Suppressor macrophage (primary cell): ENCODE measurements at regions not wholly inside any gene's neighbourhood (a gene's known extent, or its start where the extent isn't known, plus 50 kb on each side); places are given as distances from the start of the nearest gene placed in this dataset.
"Not testable (repeated sequence)": the region's sequence is repeated elsewhere in the genome, so short reads cannot be mapped to it uniquely, and the experiment has no call there.

Source experiments
- DNase-seq, 4 experiments: peaks; one replicate each; pipeline ENCODE4 v3.0.0-alpha.2; 2020 to 2022

DNA sequence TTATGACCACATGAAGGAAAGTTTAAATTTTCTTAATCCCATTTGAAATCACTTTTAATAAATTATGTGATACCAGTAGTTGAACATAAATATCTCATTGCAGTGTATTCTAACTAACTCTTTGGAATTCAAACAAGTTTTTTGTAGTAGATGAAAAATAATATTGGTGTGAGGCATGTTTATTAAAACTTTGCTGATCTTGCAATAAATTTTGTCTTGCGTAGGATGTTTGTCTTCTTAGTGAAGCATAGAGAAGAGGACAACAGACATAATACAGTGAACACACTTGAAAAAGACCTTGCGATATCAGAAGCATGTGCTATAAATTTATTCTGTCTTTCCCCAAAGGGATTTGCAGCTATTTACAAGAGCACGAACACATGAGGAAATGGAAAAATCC, 140.7 kb downstream of the HTR1B start:
- no peak for DNase-seq

DNA sequence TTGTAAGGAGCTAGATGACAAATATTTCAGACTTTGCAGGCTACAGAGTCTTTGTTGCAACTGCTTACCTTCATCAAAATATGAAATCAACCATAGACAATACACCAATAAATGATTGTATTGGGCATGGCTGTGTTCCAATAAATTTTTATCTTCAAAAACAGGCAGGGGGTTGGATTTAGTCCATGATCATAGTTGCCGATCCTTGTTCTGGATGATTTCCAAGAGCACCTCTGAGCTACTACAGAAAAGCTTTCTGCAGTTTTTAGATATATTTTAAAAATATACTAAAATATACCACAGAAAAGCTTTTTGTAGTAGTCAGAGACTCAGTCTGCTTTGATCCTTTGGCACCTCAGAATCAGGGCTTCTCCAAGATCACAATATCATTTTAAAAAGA, 145.0 kb downstream of the HTR1B start:
- DNase-seq: no peak

GRCh38 chr6:77313595-77313994, 149.7 kb downstream of the HTR1B start:
- no peak for DNase-seq

DNA sequence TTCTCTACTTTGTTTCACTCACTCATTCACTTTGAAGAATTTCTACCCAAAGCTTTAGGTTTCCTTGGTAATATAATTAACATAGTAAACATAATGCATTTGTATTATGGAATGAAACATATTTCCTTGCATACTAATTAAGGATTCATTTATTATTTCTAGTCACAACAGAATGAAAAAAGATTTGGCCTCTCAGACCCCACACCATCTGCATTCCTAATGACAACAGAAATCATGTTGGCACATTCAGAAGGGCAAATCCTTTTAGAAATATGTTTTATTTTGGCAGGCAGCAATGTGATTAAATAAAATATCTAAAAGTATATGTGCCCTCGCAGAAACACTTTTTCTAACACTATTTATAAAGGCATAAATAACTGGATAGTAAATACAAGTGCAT, 163.4 kb downstream of the HTR1B start:
- DNase-seq: no peak

- DNase-seq: no peak
Measured at GRCh38 chr6:77298283-77298682, 165.0 kb downstream of the HTR1B start.

DNA sequence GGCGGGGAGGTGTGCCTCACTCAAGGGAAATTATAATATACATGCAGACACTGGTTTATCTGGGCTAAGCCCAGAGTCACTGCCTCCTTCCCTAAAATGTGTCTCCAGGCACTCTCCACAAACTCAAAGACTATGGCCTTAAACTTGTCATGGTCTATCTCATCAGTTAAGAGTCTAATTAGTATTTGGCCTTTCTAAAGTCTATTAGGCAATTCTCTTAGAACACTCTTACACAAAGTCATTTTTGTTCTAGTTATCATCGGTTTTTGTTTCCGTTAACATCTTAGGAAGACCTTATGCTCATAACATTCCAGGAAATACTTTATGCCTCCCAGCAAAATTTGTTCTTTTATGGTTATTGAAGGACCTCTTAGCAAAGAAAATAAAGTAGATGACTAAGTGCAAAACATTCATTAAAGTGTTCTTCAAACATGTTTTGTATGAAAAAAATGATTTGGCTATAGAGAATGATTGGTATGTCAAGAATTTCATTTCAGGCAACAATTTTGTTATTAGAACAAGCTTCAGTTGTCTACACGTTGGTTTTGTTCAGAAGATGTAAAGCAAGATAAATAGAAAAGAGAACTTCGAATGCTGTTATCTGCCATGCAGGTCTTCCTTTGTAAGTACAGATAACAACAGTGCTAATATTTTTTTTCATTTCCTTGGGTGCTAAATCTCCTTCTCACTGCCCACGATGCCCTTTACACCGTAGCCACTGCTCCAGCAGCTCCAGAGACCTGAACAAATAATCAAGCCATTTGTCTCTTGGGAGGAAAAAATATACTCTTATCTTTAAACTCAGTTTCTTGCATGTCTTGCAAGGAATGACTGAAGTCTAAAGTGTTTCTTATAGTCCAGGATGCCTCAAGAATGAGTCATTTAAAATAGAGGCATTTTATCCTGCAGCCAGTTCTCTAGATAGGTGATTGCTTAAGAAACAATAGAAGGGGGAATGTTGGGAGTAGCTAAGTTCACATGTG, 170.4 kb downstream of the HTR1B start:
- DNase-seq: no peak

- no peak for DNase-seq
Measured at GRCh38 chr6:77290798-77291197, 172.5 kb downstream of the HTR1B start.

DNA sequence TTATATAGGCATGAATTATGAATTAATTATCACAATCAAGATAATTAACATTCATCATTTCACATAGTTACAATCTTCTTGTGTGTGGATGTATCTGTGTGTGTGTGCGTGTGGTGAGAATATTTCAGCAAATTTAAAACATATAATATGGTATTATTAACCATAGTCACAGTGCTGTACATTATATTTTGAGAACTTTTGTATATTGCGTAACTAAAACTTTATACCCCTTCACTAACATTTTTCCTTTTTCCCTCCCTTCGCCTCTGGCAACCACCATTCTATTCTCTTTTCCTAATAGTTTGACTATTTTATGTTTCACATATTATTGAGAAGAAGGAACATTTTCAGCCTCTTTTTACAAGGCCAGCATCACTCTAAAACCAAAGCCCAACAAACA, 176.8 kb downstream of the HTR1B start:
- no peak for DNase-seq

GRCh38 chr6:77273929-77274328, 189.4 kb downstream of the HTR1B start:
- no peak for DNase-seq

GRCh38 chr6:77264970-77265369, 198.3 kb downstream of the HTR1B start:
- no peak for DNase-seq

DNA sequence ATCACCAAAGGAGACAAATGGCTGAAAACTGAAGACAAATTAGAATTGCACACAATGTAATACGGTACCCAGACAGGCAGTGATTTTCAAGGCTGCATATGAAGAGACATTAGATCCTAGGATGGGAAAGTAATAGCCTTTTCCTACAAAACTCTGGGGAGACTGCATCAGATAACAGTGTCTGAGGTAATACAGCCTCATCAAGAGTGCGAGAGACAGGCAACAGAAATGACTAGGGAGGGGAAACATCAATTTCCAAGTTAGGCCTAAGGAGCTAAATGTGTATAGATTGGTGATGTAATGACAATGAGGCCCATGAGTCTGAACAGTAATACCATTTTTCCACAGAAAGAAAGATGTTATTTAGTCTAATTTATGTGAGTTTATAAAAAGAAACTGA, 200.3 kb downstream of the HTR1B start:
- no peak for DNase-seq

DNA sequence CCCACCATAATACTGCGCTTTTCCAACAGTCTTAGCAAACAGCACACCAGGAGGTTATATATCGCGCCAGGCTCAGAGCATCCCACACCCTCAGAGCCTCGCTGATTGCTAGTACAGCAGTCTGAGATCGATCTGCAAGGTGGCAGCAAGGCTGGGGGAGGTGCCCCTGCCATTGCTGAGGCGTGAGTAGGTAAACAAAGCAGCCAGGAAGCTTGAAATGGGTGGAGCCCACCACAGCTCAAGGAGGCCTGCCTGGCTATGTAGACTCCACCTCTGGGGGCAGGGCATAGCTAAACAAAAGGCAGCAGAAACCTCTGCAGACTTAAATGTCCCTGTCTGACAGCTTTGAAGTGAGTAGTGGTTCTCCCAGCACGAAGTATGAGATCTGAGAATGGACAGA, 211.5 kb downstream of the HTR1B start:
- not testable (repeated sequence) for DNase-seq

GRCh38 chr6:77249560-77249959, 213.7 kb downstream of the HTR1B start:
- DNase-seq: no peak

DNA sequence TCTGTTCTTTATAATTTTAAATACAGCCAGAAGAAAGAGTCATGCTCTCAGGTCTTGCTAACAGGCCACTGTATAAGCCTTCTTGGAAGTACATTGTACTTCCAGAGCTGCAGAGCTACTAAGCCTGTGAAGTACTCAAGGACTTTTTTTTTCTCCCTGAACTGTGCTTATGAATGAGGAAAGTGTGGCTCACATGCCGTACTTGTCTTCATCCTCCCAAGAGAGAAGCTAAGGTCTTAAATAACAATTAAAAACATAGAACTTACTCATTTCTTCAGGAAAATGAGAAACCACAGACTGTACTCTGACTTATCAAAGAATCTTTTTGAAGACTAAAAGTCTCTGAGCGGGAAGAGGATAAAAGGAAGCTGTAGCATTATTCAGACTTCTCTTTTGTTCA, 218.3 kb downstream of the HTR1B start:
- no peak for DNase-seq

GRCh38 chr6:77231438-77232305, 231.6 kb downstream of the HTR1B start:
- DNase-seq: no peak

DNA sequence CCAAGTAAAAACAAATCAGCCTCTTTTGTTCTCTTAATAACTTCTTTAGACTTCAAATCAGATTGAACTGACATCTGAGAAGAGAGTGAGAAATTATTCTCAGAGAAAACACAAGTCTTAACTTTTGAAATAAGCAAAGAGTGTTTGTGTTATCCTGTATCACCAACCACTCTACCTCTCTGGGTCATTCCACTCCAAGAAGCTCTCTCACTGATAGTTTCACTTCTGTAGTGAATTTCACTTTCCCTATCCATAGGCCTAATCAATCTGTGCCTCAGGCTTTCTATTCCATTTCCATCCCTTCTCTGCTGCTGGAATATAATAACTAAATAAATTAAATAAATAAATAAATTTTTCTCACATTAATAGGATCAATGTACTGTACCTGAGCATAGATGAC, 235.0 kb downstream of the HTR1B start:
- no peak for DNase-seq

- no peak for DNase-seq
Measured at GRCh38 chr6:77217896-77218295, 245.4 kb downstream of the HTR1B start.

GRCh38 chr6:77205936-77206335, 257.4 kb downstream of the HTR1B start:
- no peak for DNase-seq

- DNase-seq: no peak
Measured at GRCh38 chr6:77204555-77204954, 258.7 kb downstream of the HTR1B start.

DNA sequence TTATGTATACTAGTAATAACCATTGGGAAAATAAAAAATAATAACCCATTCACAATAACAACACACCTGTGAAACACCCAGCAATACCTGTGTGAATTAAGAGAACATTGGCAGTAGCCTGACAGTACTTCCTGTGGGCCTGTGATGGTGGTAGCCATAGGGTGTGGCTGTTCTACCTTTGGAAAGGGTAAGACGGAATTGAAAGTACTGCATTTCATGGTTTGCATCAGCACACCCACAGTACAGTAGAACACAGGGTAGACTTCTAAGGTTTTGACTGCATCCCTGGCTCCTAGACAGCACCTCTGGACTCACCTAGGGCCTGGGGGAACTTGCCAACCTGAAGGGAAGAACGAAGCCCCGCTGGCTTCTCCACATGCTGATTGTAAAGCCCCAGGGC, 279.8 kb downstream of the HTR1B start:
- DNase-seq: no peak

DNA sequence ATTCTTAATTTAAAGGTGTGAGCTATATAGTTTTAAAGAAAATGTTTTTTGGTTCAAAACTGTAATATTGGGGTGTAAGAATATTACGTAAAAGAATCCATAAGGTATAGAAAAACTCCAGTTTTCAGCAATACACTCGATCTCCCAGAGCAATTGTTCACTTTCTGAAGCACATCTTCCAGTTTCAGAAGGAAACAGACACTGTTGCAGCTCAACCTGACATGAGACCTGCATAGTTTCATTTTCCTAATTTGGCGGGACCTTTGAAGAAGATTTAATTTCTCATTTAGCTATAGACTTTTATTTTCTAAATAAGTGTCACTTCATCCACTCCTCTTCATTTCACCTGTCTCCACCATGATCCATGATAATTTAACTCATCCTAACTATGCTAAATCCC, 281.5 kb downstream of the HTR1B start:
- no peak for DNase-seq

DNA sequence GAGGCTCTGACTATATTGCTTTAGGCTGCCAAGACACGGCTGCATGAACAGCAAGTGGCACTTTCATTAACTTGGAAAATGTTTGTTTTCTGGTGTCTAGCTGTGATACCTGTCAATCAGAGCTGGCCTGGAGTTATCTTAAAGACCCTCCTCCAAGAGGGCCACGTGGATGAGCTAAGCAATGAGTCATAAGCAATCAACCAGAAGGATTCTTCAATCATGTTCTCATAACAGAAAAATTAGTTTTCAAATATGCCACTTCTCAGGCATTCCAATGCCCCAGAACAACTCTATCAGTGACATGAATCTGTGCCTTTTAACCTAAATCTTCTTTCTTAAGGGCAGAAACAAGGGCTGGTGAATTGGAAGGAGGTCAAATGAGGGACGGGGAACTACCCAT, 283.0 kb downstream of the HTR1B start:
- DNase-seq: no peak

- no peak for DNase-seq
Measured at GRCh38 chr6:77178821-77179220, 284.5 kb downstream of the HTR1B start.

GRCh38 chr6:77177470-77177869, 285.8 kb downstream of the HTR1B start:
- DNase-seq: no peak
